GM12874 (cell line): ENCODE measurements at regions not wholly inside any gene's neighbourhood (a gene's known extent, or its start where the extent isn't known, plus 50 kb on each side); places are given as distances from the start of the nearest gene placed in this dataset.

Experiments
- TF ChIP-seq, protein P1 (sequence below): IDR thresholded peaks from 2 replicates; pipeline ENCODE4 v1.5.1; 2011; ENCODE audit warnings: low read depth, mild to moderate bottlenecking, control low read depth, low read length, moderate library complexity; ENCODE audit not compliant: insufficient read depth

DNA sequence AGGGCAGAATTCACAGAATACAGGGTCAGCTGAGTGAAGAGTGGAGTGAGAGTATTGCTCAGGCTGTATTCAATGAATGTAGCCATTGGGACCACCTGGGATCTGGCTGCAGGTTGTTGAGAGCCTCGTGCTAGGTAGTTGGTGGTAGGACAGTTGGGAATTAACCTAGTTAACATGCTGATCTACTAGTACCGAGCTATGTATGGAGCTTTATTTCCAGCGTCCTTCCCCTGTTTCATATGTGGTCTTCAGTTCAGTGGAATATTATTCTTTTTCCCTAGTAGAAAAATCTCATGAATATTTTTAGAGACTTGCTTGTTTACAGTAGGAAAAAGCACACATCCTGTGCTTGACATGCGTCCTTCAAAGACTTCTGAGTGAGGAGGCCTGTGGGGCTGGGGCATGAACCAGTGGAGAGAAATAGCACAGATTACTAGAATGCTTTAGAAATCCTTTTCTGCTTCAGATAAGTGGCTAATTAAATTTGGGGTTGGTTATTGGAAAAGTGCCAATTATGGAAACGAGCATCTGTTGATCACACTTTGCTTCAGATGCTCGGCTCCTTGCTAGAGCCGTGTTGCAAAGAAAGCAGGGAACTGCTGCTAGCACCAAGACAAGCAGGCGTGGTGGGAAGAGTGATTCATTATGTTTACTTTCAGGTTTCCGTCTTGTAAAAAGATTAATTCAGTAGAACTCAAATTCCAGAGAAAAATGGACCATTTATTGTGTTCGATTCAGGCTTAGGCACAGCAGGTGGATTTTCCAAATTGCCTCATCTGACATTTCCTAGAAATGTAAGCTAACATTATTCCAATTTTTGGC, 53.6 kb downstream of the ARF6 start:
- TF ChIP-seq, protein P1, sequence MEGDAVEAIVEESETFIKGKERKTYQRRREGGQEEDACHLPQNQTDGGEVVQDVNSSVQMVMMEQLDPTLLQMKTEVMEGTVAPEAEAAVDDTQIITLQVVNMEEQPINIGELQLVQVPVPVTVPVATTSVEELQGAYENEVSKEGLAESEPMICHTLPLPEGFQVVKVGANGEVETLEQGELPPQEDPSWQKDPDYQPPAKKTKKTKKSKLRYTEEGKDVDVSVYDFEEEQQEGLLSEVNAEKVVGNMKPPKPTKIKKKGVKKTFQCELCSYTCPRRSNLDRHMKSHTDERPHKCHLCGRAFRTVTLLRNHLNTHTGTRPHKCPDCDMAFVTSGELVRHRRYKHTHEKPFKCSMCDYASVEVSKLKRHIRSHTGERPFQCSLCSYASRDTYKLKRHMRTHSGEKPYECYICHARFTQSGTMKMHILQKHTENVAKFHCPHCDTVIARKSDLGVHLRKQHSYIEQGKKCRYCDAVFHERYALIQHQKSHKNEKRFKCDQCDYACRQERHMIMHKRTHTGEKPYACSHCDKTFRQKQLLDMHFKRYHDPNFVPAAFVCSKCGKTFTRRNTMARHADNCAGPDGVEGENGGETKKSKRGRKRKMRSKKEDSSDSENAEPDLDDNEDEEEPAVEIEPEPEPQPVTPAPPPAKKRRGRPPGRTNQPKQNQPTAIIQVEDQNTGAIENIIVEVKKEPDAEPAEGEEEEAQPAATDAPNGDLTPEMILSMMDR: no peak

GRCh38 chr14:49947506-49947905, 54.6 kb downstream of the ARF6 start:
- TF ChIP-seq, protein P1: no peak

DNA sequence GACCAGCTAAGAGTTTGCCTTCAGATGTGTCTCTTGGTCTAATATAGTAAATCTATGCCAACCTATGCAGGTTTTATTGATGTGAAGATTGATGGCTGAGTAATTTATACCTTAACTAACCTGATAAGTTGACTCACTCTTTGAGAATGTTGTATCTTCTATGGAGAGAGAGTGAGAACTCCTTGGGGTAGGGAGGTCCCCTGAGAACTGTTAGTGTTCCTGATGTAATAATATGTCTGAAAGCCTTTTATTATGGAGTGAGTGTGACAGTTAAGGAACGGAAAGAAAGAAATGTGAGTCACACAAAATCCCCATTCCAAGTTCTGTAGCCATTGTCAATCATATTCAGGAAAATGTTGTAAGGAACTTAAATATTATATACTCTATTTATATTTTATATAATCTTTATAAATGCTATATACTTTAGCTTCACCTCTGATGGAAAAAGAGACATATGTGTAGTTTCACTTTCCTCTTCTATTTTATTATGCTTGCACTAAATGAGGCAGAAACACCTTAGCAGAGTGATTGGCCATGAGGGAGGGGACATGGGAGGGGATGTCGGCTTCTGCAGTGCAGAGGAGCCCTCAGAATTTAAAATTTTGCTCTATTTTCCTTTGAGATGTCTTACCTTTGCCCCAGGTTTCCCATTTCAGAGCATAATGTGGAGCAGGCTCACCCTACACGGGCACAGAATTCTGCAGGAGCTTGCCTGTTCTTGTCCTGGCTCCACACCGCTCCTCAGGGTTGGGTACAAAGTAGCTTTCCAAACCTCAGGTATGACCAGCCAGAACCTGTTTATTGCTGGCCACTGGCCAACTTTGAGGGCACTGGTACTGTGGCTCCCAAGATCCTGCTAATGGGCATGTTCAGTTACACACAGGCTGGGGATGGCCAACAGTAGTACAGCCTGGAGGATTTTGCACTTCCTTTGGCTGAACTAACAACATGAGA, 57.7 kb downstream of the ARF6 start:
- TF ChIP-seq, protein P1: no peak

DNA sequence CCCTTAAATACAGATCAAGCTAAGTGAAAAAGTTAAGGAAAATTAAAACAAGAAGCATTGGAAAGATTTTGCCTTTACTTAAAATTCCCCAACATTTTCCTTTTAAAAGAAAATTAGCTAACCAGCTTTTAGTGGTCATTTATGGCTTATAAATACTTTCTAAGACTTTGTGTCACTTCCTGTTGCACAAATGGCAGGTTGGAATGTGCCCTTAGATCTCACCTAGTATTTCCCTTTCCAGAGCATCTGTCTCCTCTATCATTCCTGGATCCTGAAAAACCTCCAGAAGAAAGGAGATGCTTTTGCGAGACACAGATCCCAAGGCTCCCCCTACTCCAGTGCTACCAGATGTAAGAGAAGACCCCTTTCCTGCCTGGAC, 58.3 kb downstream of the ARF6 start:
- TF ChIP-seq, protein P1: no peak

DNA sequence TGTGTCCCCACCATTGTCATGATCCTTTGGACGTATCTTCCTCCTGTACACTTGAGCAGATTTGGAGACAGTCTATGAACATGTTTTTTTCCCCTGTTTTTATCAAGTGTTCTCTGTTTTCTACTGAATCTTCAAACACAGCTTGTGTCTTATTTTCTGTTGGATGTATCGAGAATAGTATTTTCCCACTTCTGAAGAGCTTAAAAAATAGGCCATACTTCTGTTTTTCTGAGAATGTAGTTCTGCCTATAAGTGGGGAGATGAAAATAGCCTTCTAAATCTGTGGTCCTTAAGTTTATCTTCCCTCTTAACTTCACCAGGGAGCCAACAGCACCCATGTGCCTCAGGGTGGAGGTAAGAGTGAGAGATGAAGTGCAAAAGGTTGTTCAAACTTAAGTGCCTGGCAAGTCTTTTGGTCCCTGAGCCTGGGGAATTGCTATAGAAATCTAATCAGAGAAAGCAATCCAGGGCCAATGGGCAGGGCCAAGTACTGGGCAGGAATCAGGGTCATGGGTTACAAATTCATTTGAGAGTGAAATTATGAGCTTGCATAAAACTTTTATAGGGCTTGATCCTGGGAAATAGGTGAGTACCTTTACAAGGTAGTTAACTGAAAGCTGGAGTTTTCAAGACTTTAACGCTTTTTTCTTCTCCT, 58.9 kb downstream of the ARF6 start:
- TF ChIP-seq, protein P1: no peak

DNA sequence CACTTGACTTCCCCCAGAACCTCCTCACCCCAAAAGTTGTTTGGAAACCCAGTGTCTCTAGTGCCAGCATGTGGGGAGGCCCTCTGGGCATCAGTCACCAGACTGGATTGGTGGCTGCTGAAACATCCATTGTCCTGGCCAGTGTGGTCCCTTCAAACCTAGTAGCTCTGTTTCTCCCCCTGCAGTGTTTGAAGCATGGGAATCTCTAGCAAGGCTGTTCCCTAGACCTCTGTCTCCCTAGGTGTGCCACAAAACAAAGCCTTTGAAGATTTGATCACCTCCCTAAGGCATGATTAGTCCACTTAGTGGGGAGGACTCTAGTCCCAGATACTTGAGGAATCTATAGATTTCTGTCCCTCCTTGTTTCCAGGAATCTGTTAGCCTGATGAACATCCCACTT, 60.3 kb downstream of the ARF6 start:
- TF ChIP-seq, protein P1: no peak

DNA sequence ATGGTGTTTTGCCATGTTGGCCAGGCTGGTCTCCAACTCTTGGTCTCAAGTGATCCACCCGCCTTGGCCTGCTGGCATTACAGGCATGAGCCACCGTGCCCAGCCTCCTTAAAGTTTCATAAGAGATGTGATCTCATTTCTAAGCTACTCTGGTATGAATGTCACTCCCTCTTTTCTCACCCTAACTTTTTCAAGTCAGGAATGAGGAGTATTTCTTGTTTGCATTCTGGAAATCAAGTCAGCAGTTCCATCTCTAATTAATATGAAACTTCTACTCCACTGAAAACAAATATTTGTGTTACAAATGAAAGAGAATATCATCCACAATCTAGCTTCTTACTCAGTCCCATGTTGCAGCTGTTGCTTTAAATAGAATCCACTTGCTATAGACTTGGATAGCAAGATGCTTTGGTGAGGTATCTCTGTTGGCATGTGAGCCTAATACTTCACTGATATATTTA, 61.3 kb downstream of the ARF6 start:
- TF ChIP-seq, protein P1: no peak
